ENCODE measurements at regions not wholly inside any gene's neighbourhood (a gene's known extent, or its start where the extent isn't known, plus 50 kb on each side); places are given as distances from the start of the nearest gene placed in this dataset.

DNA sequence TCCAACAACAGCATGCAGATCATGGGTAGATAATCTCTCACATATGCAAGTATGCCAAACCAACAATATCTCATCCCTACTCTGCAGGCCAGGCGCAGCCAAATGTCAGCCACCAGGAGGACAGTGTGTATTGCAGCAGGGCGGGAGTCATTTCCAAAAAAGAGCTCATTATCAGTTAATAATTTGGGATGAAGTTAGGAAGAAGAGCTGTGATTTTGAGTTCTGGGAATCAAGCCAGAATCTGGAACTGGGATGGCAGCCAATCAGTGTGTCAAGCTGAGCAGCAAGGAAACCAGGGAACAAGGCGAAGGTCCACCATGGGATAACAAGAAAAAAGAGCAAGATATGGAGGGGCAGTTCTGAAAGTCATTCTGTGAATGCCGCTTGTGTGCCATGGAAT lies 88.2 kb upstream of the CAMK2D start:
- DNase-seq (ENCODE audit: low spot score): no peak

DNA sequence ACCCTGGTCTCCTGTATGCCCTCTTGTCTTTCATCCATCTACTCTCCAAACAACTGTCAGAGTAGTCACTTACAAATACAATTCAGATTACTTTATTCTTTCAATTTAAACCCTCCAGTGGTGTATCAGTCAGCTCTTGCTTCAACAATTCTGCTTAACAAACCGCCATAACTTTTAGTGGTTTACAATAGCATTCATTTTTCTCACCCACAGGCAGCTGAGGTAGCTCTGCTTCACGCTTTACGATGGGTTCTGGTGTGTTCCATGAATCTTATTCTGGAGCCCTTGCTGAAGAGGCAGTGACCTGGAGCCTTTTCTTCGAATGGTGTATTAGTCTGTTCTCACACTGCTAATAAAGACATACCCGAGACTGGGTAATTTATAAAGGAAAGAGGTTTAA lies 86.2 kb upstream of the CAMK2D start:
- no peak for DNase-seq (ENCODE audit: low spot score)

DNA sequence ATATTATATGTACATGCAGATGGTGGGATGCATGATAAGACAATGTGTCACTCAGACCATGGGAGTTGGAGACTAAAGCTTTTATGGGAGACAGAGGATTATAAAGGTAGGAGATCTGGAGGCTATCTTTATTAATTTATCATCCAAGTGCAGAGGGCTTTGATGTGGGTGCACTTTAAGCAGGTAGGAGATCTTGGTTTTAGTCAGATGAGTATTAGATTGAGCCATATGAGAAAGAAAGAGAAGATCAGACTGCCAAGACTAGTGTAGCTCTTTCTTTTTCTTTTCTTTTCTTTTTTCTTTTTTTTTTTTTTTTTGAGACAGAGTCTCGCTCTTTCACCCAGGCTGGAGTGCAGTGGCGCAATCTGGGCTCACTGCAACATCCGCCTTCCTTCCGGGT lies 84.9 kb upstream of the CAMK2D start:
- DNase-seq (ENCODE audit: low spot score): no peak

DNA sequence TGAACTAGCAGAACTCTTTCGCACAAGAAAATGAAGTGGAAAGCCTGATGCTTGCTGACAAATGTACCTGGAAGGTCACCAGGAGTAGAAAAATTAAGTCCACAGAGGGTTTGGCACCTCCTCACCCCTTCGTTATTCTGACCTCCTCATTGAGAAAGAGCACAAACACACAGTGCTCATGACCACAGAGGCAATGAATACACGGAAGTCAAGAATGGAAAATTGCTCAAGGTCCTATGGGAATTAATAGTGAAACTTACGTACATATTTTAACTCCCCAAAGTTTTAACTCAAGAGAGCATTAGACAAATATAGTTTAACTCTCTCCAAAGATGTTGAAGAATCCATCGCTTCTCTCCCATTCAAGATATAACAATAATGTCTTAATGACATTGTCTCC lies 83.6 kb upstream of the CAMK2D start:
- no peak for DNase-seq (ENCODE audit: low spot score)

DNA sequence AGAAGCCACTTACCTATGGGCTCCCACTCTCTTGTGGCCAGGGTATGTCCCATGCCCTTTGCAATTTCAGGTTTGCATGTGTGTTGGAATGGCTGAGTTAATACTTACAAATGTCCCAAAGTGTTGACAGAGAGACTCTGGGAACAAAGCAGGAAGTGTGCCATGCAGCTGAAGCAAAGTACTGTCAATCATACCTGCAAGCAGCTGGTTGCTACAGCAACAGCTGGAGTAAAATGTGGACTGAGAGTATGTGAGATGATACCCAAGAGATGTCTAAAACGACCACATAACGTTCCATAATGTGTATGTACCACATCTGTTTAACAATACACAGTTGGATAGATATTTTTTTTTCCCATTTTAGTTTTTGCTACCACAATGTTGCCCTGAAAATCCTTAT lies 82.8 kb upstream of the CAMK2D start:
- no peak for DNase-seq (ENCODE audit: low spot score)

DNA sequence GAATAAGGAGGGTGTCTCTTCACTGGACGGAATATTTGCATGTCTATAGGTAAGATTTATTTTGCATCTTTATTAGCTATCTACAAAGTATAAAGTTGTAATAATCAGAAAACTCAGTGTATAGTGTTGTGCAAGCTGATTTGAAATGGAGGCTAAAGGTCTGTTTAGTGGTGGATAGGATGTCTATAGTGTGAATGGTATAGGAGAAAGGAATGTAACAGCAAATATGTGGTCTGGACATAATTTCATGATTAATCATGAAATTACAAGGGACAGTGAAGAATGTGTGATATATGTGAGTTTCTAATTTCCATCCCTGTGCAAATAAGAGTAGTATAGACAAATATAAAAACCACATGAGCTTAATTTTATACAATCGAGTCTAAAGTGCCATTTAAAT lies 79.3 kb upstream of the CAMK2D start:
- no peak for DNase-seq (ENCODE audit: low spot score)

DNA sequence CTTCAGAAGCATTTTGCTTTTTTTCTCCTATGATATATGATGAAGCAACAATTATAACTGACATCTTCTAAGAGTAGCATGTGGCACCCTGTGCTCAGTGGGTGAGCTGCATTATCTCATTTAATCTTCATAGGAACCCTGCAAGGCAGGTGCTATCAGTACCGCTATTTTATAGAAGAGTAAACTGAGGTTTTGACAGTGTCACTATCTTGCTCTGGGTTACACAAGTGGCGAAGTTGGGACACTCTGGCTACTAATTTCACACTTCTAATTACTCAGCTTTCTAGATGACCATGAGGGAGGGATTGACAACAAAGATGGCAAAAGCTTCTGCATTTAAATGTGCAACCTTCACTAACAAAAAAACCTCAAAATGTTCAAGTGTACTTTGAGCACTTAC lies 76.9 kb upstream of the CAMK2D start:
- no peak for DNase-seq (ENCODE audit: low spot score)

DNA sequence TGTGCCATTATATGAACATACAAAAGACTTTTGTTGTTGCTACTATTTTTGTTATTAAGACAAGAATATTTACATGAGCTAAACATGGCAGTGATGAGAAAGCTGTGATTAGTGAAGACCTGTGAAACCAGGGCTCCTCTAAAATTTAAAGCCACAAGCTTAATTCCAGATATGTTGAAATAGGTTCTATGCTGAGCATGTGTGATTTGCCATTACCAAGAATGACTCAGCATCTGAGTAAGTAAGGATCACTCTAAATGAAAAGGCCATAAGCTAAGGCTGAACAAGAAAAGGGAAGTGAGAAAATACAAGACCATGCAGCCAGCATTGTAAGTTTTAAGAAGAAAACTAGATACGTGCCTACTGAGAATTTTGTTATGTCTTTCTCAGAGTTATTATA lies 75.9 kb upstream of the CAMK2D start:
- DNase-seq (ENCODE audit: low spot score): peak; percentile 83

DNA sequence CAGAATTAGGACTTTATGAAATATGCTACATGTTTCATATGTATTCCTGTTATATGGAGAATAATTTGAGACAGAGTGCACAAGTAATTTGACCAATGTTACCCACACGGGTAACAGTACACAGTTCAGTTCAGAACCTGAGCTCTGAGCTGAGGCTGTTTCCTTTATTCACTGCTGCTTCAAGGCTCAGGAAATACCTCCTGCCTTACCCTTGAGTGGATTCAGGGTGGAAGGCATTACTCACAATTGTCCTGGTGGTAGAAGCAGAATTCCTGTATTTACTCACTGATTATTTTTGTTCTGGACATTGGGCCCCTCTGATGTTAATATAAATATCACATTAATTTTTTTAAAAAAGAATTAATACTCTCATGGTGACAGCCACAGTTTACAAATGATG lies 73.5 kb upstream of the CAMK2D start:
- no peak for DNase-seq (ENCODE audit: low spot score)

DNA sequence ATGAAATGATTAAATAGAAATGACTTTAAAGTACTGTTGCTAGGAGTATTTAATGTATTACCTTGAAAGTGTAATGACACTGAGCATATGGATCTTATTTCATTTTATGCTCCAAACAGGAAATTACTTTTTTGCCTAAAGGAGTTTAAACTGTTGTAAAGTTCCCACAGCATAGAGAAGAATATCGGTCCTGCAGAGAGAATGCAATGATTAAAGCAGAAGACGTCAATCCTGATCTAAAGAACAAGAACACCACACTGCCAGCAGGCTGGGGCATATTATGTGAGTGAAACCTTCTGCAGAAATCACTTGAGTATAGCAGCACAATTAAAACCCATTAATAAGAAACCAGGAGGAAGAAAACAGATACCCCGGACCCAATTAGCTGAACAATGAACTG lies 72.8 kb upstream of the CAMK2D start:
- no peak for DNase-seq (ENCODE audit: low spot score)

DNA sequence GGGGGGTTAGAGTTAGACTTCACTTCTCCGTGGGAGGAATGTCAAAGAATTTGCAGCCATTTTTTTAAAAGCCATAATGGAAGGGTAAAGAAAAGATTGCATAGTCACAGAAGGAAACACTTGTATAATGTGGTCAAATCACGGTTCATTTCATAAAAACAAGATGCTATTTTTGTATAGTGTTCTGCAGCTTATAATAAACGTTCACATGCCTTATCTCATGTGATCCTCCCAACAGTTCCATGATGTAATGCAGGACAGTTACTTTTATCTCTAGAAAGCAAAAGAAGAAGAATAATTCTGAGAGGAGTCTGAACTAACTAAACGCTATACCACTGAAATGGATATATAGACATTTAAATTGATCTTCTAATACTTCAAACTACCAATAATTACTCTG lies 71.3 kb upstream of the CAMK2D start:
- no peak for DNase-seq (ENCODE audit: low spot score)

DNA sequence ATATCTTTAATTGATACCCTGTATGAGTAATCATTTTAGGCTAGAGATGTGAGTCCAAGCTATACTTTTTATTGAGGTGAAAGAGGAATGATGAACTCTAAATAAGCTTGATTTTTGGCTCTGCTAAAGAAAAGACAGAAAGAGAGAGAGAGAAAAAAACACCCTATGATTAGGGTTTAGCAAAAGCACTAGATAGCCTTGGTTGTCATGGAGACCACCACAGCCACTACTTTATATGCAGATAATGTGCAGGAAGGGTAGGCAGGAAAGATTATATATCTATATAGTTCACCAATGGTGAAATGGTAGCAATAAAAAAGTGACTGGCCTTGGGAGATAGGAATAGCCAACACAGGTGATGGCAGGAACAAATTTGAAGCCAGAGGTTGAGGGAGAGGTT lies 69.9 kb upstream of the CAMK2D start:
- DNase-seq (ENCODE audit: low spot score): no peak

DNA sequence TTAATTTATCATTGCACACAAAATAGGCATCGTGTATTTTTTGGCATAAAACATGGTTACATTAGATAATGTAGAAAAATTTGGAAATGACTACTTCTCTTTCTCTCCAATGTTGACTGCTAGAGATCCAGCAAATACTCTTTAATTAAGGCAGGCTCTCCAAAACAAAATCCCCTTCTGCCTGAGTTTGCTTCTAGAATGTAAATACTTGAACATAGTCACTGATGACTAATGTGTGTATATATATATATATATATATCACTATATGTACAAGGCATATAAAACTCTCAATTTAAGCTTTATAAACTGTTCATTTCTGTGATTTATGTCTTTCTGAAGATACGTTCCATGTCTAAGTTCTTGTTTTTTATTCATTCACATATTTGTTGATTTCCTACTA lies 67.2 kb upstream of the CAMK2D start:
- DNase-seq (ENCODE audit: low spot score): no peak

DNA sequence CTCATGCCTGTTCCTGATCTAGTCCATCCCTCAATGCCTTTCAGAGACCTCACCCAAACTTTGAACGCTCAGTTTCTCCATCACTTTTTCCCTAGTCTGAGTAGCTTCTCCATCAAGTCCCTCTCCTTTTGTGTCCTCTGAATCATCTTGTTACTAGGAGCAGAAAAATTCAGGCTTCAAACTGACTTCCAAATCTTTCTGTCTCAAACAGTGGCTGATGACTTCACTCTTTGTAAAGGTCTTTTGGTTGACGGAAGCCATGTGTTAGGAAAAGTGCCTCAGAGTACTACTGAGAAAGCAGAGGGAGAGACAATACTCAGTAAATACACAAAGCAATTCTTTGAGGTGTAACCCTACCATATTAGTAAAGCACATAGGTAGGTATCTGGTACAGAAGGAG lies 65.7 kb upstream of the CAMK2D start:
- no peak for DNase-seq (ENCODE audit: low spot score)

DNA sequence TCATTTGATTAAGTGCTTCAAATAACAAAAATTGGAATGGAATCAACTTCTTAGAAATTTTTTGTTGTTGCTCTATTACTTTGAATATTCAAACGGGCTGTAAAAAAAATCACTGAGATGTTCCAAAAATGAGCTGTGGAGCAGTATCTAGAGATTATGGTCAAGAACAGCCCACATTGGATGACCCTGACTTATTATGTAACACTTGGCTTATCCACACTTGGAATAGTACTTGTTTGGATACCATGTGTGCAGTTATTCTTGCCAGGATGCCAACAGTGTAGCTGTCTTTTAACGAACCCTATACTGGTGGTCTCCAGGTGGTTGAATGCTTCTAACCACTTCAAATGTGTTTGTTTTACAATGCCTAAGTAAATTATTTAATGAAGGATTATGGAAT lies 64.9 kb upstream of the CAMK2D start:
- DNase-seq (ENCODE audit: low spot score): no peak

DNA sequence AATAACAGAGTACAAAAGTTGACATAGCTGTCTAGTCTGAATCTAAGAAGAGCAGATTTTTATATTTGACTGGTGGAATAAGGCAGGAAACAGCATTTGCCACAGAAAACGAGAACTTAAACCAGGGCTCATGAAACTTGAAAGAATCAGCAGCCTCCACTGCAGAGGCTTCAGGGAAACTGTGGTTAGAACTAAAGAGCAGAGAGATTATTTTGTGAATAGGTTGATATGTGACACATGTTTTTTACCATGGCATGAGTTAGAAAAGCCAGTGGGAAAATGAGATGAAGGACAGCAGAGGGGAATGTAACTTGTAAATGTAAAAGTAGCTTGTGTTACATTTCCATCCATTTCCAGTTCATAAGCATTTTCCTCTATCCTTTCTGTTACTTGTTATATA lies 63.7 kb upstream of the CAMK2D start:
- no peak for DNase-seq (ENCODE audit: low spot score)

DNA sequence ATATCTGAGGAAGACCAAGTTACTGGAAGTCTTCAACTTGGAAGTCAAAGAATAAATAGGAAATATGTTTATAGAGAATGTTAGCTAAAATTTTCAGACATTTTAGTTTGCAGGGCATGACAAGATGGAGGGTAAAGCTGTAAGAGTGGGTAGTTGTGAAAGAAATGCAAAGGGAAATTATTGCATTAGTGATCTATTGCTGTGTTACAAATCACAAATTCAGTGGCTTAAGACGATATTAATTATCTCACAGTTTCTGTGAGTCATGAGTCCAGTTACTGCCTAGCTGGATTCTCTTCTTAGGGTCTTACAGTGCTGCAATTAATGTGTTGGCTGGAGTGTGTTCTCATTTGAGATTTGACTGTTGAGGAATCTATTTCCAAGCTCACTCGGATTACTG lies 62.9 kb upstream of the CAMK2D start:
- DNase-seq (ENCODE audit: low spot score): no peak

DNA sequence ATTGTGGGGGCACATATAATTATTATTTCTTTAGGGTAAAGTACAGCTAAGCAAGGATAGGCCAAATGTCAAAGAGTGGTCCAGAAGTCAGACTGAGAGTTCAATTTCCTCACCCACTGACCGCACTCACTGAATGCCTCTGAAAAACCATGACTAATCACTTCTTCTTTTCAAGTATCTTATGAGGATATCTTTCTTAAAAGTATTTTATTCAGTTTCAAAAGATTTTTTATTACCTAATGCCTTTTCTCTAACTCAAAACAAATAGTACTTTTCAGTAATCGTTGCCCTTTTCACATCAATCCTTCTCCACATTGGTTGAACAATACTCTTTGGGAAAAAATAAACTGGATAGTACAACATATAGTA lies 61.7 kb upstream of the CAMK2D start:
- no peak for DNase-seq (ENCODE audit: low spot score)

DNA sequence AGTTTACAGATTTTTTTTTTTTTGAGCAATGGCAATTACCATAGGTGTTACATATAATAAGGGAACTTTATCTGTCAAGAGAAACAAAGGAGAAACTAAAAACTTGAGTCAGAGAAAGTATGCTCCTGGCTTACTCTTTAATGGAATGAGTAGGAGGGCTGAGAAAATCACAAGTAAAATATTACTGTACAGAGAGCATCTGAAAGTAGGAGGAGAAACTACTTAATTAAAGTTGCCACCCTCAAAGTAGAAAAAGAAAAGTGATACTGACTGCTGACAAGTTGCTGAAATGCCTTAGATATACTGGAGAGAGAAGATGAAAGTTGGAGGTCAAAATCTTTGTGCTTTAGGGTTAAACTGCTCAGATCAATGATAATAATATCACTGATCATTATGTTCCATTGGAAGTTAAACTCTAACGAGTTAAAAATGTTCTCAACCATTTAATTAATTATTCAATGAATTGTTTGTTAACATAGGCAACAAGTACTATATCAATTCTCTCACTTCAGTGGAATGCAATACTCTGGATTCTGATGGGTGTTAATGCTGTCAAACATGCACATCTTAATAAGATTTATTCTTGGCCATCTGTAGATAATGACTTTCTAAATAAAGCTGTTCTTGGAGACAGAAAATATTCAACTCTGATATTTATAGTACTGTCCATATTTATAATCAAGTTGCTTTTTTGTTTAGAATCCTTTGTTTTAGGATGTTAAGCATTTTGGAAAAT lies 61.2 kb upstream of the CAMK2D start:
- DNase-seq (ENCODE audit: low spot score): no peak

DNA sequence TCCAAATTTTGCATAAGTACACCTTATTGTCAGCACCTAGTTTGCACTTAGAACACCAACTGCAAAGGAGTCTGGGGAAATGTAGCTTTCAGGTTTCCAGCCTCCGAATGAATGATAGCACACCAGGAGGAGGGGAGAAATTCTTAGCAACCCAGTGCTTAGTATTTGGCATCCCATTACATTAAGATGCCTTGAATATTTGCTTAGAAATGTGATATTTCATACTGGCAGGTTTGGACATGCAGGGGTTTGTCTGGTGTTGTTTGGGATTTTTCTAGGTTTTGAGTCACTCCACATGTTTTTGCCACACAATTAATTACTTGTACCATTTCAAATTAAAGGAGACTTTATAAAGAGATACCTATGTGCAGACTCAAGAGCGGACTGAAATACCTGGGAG lies 60.3 kb upstream of the CAMK2D start:
- no peak for DNase-seq (ENCODE audit: low spot score)

DNA sequence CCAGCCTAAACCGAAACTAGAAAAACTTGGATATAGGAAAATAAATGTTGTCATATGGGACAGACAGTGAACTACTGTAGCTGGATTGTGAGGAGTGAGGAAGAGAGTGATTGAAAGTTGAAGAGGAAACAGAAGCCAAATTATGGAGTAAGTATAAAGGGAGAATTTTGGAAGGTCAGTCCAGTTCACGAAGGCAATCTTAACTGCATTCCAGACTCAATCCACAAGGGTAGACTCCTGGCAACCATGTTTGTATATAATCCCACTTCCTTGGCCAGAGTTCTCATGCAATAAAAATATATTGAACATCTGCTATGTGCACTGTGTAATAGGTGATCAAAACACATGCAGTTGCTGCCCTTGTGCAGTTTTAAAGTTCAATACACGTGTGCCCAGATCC lies 58.6 kb upstream of the CAMK2D start:
- DNase-seq (ENCODE audit: low spot score): no peak

DNA sequence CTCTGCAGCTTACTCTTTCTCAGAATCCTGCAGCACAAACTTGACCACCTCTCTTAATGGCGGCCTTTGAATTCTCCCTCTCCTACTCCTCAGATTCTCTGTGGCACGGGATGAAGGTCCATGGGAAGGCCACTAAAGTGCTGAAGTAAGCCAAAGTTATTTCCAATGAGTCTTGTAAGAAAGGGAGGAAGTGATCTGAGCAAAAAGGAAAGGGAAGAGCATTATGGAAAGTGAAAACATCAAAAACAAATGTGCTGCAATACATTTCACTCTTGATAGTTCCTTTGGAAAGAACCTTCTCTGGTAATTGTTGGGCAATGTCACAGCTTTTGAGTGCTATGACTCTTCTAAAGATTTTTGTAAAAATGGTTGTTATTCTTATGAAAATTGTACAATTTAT lies 54.3 kb upstream of the CAMK2D start:
- DNase-seq (ENCODE audit: low spot score): no peak

DNA sequence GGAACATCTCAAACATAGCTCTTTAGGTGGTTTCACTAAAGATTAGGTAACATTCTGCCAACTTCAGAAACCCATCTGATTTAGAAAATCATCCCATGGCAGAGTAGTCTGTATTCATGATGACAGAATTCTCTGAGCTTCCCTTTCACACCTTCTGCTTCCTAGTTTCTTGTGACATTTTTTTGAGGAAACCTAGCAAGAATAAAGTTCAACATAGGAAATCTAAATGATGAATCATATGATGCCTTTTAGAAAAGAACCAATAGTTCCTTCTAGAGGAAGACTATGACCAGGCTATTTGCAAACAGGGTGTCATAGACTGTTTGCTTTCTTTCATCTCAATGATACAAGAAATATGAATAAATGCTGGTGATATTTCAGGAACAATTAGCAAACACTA lies 49.8 kb upstream of the CAMK2D start:
- DNase-seq (ENCODE audit: low spot score): no peak
